Prostate gland (tissue), 2 donors: ENCODE measurements at regions not wholly inside any gene's neighbourhood (a gene's known extent, or its start where the extent isn't known, plus 50 kb on each side); places are given as distances from the start of the nearest gene placed in this dataset.

Source experiments
- POLR2A ChIP-seq: fragments of 450-650 bp; IDR thresholded peaks from one replicate; pipeline ENCODE4 v1.6.1; 2016; ENCODE audit warnings: antibody characterized with exemption, mild to moderate bottlenecking
- TF ChIP-seq, protein P1 (sequence below), 4 experiments: fragments of 200-600 bp in 2 of 4; fragments of 450-650 bp in 2 of 4; sonication (generic) in 2 of 4; IDR thresholded peaks; 1 replicate in 3 of 4; 2 replicates in 1 of 4; pipeline ENCODE4 v1.5.1; 2016 to 2019; ENCODE audit warnings: antibody characterized with exemption in 4 of 4, mild to moderate bottlenecking in 2 of 4, moderate library complexity in 2 of 4

DNA sequence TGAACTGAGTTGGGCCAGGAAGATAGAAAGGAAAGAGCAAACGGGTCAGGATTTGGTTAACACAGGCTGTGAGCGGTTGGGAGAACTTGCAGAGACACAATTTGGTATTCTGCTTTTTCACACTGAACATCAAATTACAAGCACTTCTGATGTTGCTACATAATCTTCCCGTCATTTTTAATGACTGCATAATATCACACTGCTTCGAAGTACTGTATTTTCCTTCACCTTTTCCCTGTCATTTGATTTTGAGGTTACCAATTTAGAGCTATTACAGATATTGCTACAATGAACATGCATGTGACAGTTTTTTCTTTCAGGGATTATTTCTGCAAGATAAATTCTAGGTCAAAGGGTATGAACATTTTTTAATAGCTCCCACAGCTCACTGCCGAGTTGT, 71.4 kb upstream of the CPEB4 start:
- TF ChIP-seq, protein P1, sequence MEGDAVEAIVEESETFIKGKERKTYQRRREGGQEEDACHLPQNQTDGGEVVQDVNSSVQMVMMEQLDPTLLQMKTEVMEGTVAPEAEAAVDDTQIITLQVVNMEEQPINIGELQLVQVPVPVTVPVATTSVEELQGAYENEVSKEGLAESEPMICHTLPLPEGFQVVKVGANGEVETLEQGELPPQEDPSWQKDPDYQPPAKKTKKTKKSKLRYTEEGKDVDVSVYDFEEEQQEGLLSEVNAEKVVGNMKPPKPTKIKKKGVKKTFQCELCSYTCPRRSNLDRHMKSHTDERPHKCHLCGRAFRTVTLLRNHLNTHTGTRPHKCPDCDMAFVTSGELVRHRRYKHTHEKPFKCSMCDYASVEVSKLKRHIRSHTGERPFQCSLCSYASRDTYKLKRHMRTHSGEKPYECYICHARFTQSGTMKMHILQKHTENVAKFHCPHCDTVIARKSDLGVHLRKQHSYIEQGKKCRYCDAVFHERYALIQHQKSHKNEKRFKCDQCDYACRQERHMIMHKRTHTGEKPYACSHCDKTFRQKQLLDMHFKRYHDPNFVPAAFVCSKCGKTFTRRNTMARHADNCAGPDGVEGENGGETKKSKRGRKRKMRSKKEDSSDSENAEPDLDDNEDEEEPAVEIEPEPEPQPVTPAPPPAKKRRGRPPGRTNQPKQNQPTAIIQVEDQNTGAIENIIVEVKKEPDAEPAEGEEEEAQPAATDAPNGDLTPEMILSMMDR (IDR thresholded peaks at IDR 0.05), result no peak
- no peak for TF ChIP-seq POLR2A
